ENCODE measurements at regions not wholly inside any gene's neighbourhood (a gene's known extent, or its start where the extent isn't known, plus 50 kb on each side); places are given as distances from the start of the nearest gene placed in this dataset.

- no peaks in the 10 kb centered on the region for H3K36me3 ChIP-seq
- H3K4me1 ChIP-seq, result no peaks in the 10 kb centered on the region
- peaks cover 0 to 16% (median 4%) of the 10 kb centered on the region in 3 donors for H3K27me3 ChIP-seq
- no peaks in the 10 kb centered on the region for H3K9me3 ChIP-seq
- H3K4me3 ChIP-seq, result no peak overlapping the region
- TF ChIP-seq POLR2AphosphoS5 (IDR thresholded peaks at IDR 0.05) (no peak), POLR2A (IDR thresholded peaks at IDR 0.05) (no peak), EP300 (IDR thresholded peaks at IDR 0.05) (no peak)
- TF ChIP-seq, protein P1, sequence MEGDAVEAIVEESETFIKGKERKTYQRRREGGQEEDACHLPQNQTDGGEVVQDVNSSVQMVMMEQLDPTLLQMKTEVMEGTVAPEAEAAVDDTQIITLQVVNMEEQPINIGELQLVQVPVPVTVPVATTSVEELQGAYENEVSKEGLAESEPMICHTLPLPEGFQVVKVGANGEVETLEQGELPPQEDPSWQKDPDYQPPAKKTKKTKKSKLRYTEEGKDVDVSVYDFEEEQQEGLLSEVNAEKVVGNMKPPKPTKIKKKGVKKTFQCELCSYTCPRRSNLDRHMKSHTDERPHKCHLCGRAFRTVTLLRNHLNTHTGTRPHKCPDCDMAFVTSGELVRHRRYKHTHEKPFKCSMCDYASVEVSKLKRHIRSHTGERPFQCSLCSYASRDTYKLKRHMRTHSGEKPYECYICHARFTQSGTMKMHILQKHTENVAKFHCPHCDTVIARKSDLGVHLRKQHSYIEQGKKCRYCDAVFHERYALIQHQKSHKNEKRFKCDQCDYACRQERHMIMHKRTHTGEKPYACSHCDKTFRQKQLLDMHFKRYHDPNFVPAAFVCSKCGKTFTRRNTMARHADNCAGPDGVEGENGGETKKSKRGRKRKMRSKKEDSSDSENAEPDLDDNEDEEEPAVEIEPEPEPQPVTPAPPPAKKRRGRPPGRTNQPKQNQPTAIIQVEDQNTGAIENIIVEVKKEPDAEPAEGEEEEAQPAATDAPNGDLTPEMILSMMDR (IDR thresholded peaks at IDR 0.05), result no peak
- no peak overlapping the region for H3K27ac ChIP-seq
- intact Hi-C loops (cut with DNase I; ENCODE audit: low total_unique reads), result no loop called here
- 67 to 74% (median 71%) methylated on average over 18 of the region's 18 CpGs for WGBS, 5 donors
- no peak for DNase-seq
These were observed 187.5 kb upstream of the PMEPA1 start for GRCh38 chr20:57897156-57897874.

DNA sequence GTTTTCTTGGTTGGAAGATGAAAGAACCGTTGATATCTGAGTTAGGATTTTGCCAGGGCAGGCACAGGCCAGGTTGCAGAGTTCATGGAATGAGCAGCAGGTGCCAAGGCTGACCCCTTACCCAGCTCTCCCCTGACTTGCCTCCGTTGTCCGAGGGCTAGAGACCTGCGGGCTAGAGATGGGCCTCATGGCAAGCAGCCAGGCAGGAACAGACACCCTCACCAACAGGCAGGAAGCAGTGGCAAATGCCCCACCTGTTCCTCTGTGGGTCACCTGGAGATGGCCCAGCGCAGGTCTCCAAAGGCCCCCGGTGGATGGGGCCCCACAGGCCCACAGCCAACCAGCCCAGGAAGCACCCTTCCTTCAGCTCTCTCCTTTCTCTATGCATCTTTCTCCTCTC lies 186.7 kb upstream of the PMEPA1 start:
- intact Hi-C loops (cut with DNase I; ENCODE audit: low total_unique reads), result no loop called here
- Histone ChIP-seq H3K27me3 (peaks cover 0 to 22% (median 4%) of the 10 kb centered on the region in 3 donors), H3K4me1 (no peaks in the 10 kb centered on the region), H3K9me3 (no peaks in the 10 kb centered on the region), H3K27ac (no peak overlapping the region), H3K36me3 (no peaks in the 10 kb centered on the region), H3K4me3 (no peak overlapping the region)
- no peak for TF ChIP-seq POLR2AphosphoS5 (IDR thresholded peaks at IDR 0.05)
- no peak for TF ChIP-seq EP300 (IDR thresholded peaks at IDR 0.05)
- no peak for TF ChIP-seq POLR2A (IDR thresholded peaks at IDR 0.05)
- TF ChIP-seq, protein P1 (IDR thresholded peaks at IDR 0.05), result no peak
- DNase-seq, result no peak
- WGBS, 5 donors, result 68 to 93% (median 74%) methylated on average over 6 of the region's 6 CpGs

DNA sequence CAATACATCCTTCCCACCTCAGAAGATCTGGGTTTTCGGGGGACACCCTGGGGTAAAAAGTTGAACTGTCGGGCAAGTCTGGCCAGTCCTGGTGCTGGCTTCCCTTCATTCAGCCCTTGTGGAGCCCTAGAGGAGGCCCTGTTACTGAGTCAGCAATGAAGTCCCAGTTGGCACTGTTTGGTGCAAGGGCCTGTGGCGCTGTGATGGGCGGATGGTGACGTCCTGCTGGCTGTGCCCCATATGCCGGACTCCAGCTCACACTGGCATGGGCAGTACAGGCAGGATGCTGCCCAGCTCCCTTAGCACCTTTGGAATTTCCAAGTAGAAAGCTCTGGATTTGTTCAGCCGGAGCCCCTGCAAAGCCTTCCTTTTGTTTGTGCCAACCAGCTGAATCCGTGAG lies 186.2 kb upstream of the PMEPA1 start:
- TF ChIP-seq POLR2AphosphoS5 (IDR thresholded peaks at IDR 0.05) (no peak), EP300 (IDR thresholded peaks at IDR 0.05) (no peak), POLR2A (IDR thresholded peaks at IDR 0.05) (no peak)
- TF ChIP-seq, protein P1 (IDR thresholded peaks at IDR 0.05), result no peak
- H3K27me3 ChIP-seq, result peaks cover 0 to 28% (median 8%) of the 10 kb centered on the region in 3 donors
- intact Hi-C loops (cut with DNase I; ENCODE audit: low total_unique reads), result no loop called here
- H3K9me3 ChIP-seq, result no peaks in the 10 kb centered on the region
- no peak overlapping the region for H3K27ac ChIP-seq
- WGBS, 5 donors, result 84 to 90% (median 87%) methylated on average over 4 to 8 of the region's 8 CpGs
- H3K4me1 ChIP-seq, result no peaks in the 10 kb centered on the region
- H3K36me3 ChIP-seq, result no peaks in the 10 kb centered on the region
- DNase-seq, result no peak
- H3K4me3 ChIP-seq, result no peak overlapping the region

DNA sequence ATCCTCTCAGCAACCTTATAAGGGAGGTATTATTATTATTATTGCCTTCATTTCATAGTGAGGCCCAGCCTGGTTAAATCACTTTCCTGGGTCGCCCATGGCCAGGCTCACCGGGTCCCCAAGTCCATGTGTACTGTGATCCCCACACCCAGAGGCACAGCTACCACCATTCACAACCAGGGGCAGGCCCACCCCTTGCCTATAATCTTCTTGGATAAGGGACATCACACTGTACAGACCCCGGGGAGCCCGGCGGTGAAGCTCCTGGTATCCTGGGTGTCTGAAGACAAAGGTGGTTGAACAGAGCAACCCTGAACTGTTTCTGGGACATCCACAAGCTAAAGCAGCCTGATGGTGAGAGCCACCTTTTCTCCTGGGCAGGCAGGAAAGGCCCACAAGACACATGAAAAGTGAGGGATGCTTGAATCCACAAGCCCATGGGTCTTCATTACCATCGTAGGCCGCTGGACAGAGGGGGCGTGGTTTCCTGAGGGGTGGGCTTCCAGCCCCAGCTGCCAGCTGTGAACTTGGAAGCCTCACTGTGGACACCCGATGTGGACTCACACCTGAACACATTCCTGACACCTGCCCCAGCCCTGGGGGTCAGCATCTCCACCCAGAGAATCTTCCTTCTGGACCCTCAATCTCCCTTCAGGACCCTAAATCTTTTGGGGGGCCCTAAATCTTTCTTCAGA lies 185.5 kb upstream of the PMEPA1 start:
- WGBS, 5 donors, result 82 to 92% (median 86%) methylated on average over 7 to 9 of the region's 9 CpGs
- Histone ChIP-seq H3K4me3 (no peak overlapping the region), H3K9me3 (no peaks in the 10 kb centered on the region), H3K36me3 (no peaks in the 10 kb centered on the region), H3K27ac (no peak overlapping the region), H3K4me1 (no peaks in the 10 kb centered on the region), H3K27me3 (peaks cover 0 to 27% (median 8%) of the 10 kb centered on the region in 3 donors)
- no peak for TF ChIP-seq POLR2AphosphoS5 (IDR thresholded peaks at IDR 0.05)
- no peak for TF ChIP-seq POLR2A (IDR thresholded peaks at IDR 0.05)
- no peak for TF ChIP-seq EP300 (IDR thresholded peaks at IDR 0.05)
- TF ChIP-seq, protein P1 (IDR thresholded peaks at IDR 0.05), result no peak
- DNase-seq, result no peak
- intact Hi-C loops (cut with DNase I; ENCODE audit: low total_unique reads), result no loop called here
